ENCODE measurements at regions not wholly inside any gene's neighbourhood (a gene's known extent, or its start where the extent isn't known, plus 50 kb on each side); places are given as distances from the start of the nearest gene placed in this dataset.

- TF ChIP-seq MED8 (CRISPR knock-in tag; IDR thresholded peaks at IDR 0.05; ENCODE audit: insufficient replicate concordance) (no peak), LRRFIP1 (CRISPR knock-in tag; conservative IDR thresholded peaks at IDR 0.05) (no peak), ZNF777 (CRISPR knock-in tag; IDR thresholded peaks at IDR 0.05) (peak; percentile 49), ZNF547 (CRISPR knock-in tag; IDR thresholded peaks at IDR 0.05) (no peak), DDIT3 (CRISPR knock-in tag; IDR thresholded peaks at IDR 0.05) (no peak), ZNF510 (CRISPR knock-in tag; IDR thresholded peaks at IDR 0.05; ENCODE audit: low read depth) (no peak), SRSF9 (IDR thresholded peaks at IDR 0.05; ENCODE audit: borderline replicate concordance, insufficient read depth, low read depth, low read length, poor library complexity, severe bottlenecking) (no peak), ZBTB7A (CRISPR knock-in tag; IDR thresholded peaks at IDR 0.05) (peak; percentile 82), ATF6 (CRISPR knock-in tag; conservative IDR thresholded peaks at IDR 0.05) (no peak), MXI1 (IDR thresholded peaks at IDR 0.05; ENCODE audit: borderline replicate concordance, low read depth, low read length) (no peak), ZBTB20 (CRISPR knock-in tag; IDR thresholded peaks at IDR 0.05; ENCODE audit: borderline replicate concordance, low read depth) (no peak), SMAD3 (CRISPR knock-in tag; IDR thresholded peaks at IDR 0.05) (no peak), ZNF672 (CRISPR knock-in tag; IDR thresholded peaks at IDR 0.05) (no peak), MAFK (conservative IDR thresholded peaks at IDR 0.05 in 1 of 2, IDR thresholded peaks at IDR 0.05 in 1 of 2; ENCODE audit: low read length in 2 of 2) (no peak), ZNF20 (CRISPR knock-in tag; IDR thresholded peaks at IDR 0.05) (no peak), MNT (IDR thresholded peaks at IDR 0.05) (no peak), ATF7-NPFF (CRISPR knock-in tag; IDR thresholded peaks at IDR 0.05; ENCODE audit: low read depth) (peak; percentile 40), NCOR1 (IDR thresholded peaks at IDR 0.05; ENCODE audit: borderline replicate concordance, low read length) (no peak), RFXANK (CRISPR knock-in tag; IDR thresholded peaks at IDR 0.05) (no peak), NR2F2 (IDR thresholded peaks at IDR 0.05; ENCODE audit: borderline replicate concordance, low read depth) (peak; percentile 74; the same call in 1 of the 2 replicates), DRAP1 (CRISPR knock-in tag; IDR thresholded peaks at IDR 0.05) (no peak), ZZZ3 (CRISPR knock-in tag; IDR thresholded peaks at IDR 0.05; ENCODE audit: borderline replicate concordance) (no peak), ZNF382 (CRISPR knock-in tag; IDR thresholded peaks at IDR 0.05; ENCODE audit: borderline replicate concordance) (no peak), NR1H2 (CRISPR knock-in tag; IDR thresholded peaks at IDR 0.05; ENCODE audit: borderline replicate concordance, low read depth) (no peak)
Observed at GRCh38 chr20:21019814-21020658, 86.1 kb downstream of the LINC00237 start (continued).
